H9 (cell line): ENCODE measurements at regions not wholly inside any gene's neighbourhood (a gene's known extent, or its start where the extent isn't known, plus 50 kb on each side); places are given as distances from the start of the nearest gene placed in this dataset.
A peak's percentile ranks its signal among the peaks of the same experiment; 100 is the strongest.

Source experiments
- DNase-seq: peaks from one replicate; pipeline ENCODE4 v3.0.0-alpha.2; 2017
- H2AFZ ChIP-seq: one replicate; pipeline ENCODE4 v1.6.1; 2013; ENCODE audit warnings: mild to moderate bottlenecking, low read length, control low read depth, moderate library complexity
- H2AK5ac ChIP-seq: 2 replicates; pipeline ENCODE4 v1.6.1; 2013; ENCODE audit warnings: low read length, control low read depth, mixed read lengths; ENCODE audit not compliant: insufficient read length
- H2BK120ac ChIP-seq: one replicate; pipeline ENCODE4 v1.6.1; 2013; ENCODE audit warnings: low read depth, mild to moderate bottlenecking, low read length, control low read depth, inconsistent platforms; ENCODE audit not compliant: poor library complexity, severe bottlenecking
- H2BK12ac ChIP-seq: 2 replicates; pipeline ENCODE4 v1.6.1; 2013; ENCODE audit warnings: low read length, control low read depth, mixed read lengths, low read depth; ENCODE audit not compliant: insufficient read length
- H2BK15ac ChIP-seq: 2 replicates; pipeline ENCODE4 v1.6.1; 2013; ENCODE audit warnings: low read depth, low read length, control low read depth
- H2BK20ac ChIP-seq: one replicate; pipeline ENCODE4 v1.6.1; 2013; ENCODE audit warnings: low read depth, mild to moderate bottlenecking, low read length, control low read depth, inconsistent platforms; ENCODE audit not compliant: poor library complexity, severe bottlenecking
- H2BK5ac ChIP-seq: 2 replicates; pipeline ENCODE4 v1.6.1; 2013; ENCODE audit warnings: low read length, control low read depth, mixed read lengths; ENCODE audit not compliant: insufficient read length
- H3K14ac ChIP-seq: 2 replicates; pipeline ENCODE4 v1.6.1; 2013; ENCODE audit warnings: low read length, control low read depth; ENCODE audit not compliant: insufficient read depth
- H3K18ac ChIP-seq: 2 replicates; pipeline ENCODE4 v1.6.1; 2013; ENCODE audit warnings: low read depth, mild to moderate bottlenecking, mixed read lengths, low read length, control low read depth; ENCODE audit not compliant: insufficient read length
- H3K23ac ChIP-seq: 2 replicates; pipeline ENCODE4 v1.6.1; 2013; ENCODE audit warnings: low read length, control low read depth, mixed read lengths, low read depth; ENCODE audit not compliant: insufficient read length
- H3K23me2 ChIP-seq: 2 replicates; pipeline ENCODE4 v1.6.1; 2013; ENCODE audit warnings: low read depth, mild to moderate bottlenecking, mixed read lengths, low read length, control low read depth; ENCODE audit not compliant: insufficient read length, poor library complexity, severe bottlenecking
- H3K27ac ChIP-seq: 2 replicates; pipeline ENCODE4 v1.5.1; 2013; ENCODE audit warnings: low read length, control low read depth, mixed read lengths, low read depth; ENCODE audit not compliant: insufficient read length
- H3K27me3 ChIP-seq: 2 replicates; pipeline ENCODE4 v1.6.1; 2013; ENCODE audit warnings: low read length, control low read depth, inconsistent platforms; ENCODE audit not compliant: insufficient read depth
- H3K4ac ChIP-seq: 2 replicates; pipeline ENCODE4 v1.6.1; 2013; ENCODE audit warnings: low read depth, mild to moderate bottlenecking, control low read depth, inconsistent platforms, low read length, moderate library complexity
- H3K4me1 ChIP-seq: 2 replicates; pipeline ENCODE4 v1.6.1; 2013; ENCODE audit warnings: low read length, control low read depth, inconsistent platforms; ENCODE audit not compliant: insufficient read depth
- H3K4me2 ChIP-seq: 2 replicates; pipeline ENCODE4 v1.6.1; 2013; ENCODE audit warnings: low read length, control low read depth, mixed read lengths; ENCODE audit not compliant: insufficient read length, insufficient read depth
- H3K56ac ChIP-seq: 2 replicates; pipeline ENCODE4 v1.6.1; 2013; ENCODE audit warnings: low read depth, mild to moderate bottlenecking, mixed read lengths, low read length, control low read depth; ENCODE audit not compliant: insufficient read length
- H3K79me1 ChIP-seq: 2 replicates; pipeline ENCODE4 v1.6.1; 2013; ENCODE audit warnings: low read depth, mild to moderate bottlenecking, moderate library complexity, low read length, control low read depth, inconsistent platforms; ENCODE audit not compliant: insufficient read depth, poor library complexity, severe bottlenecking
- H3K79me2 ChIP-seq: 2 replicates; pipeline ENCODE4 v1.6.1; 2013; ENCODE audit warnings: low read length, control low read depth, inconsistent platforms; ENCODE audit not compliant: insufficient read depth
- H3K9ac ChIP-seq: 2 replicates; pipeline ENCODE4 v1.6.1; 2013; ENCODE audit warnings: low read length, control low read depth, mixed read lengths; ENCODE audit not compliant: insufficient read length; ENCODE audit errors: extremely low read depth
- H3K9me3 ChIP-seq: one replicate; pipeline ENCODE4 v1.6.1; 2013; ENCODE audit warnings: low read depth, low read length, inconsistent platforms; ENCODE audit not compliant: control insufficient read depth
- H3T11ph ChIP-seq: one replicate; pipeline ENCODE4 v1.6.1; 2013; ENCODE audit warnings: mild to moderate bottlenecking, low read length, control low read depth, inconsistent platforms
- H4K20me1 ChIP-seq: one replicate; pipeline ENCODE4 v1.6.1; 2013; ENCODE audit not compliant: control insufficient read depth, insufficient read length, insufficient read depth
- H4K5ac ChIP-seq: 2 replicates; pipeline ENCODE4 v1.6.1; 2013; ENCODE audit warnings: low read depth, mild to moderate bottlenecking, mixed read lengths, low read length, control low read depth; ENCODE audit not compliant: insufficient read length
- H4K8ac ChIP-seq: replicated peaks from 2 replicates; pipeline ENCODE4 v1.6.1; 2013; ENCODE audit warnings: low read length, control low read depth, mixed read lengths, low read depth; ENCODE audit not compliant: insufficient read length
- H4K91ac ChIP-seq: 2 replicates; pipeline ENCODE4 v1.6.1; 2013; ENCODE audit warnings: low read depth, mild to moderate bottlenecking, moderate library complexity, mixed read lengths, low read length, control low read depth; ENCODE audit not compliant: insufficient read length
- H3K27ac Mint-ChIP-seq, 3 experiments: 2 replicates in 2 of 3; 3 replicates in 1 of 3; pipeline ENCODE4 v1.8.0; 2020 to 2021; ENCODE audit warnings: mixed read lengths in 3 of 3, mild to moderate bottlenecking in 1 of 3, moderate library complexity in 1 of 3
- H3K27me3 Mint-ChIP-seq: 2 replicates; pipeline ENCODE4 v1.8.0; 2021; ENCODE audit warnings: low read depth, mild to moderate bottlenecking, moderate library complexity, mixed read lengths
- H3K36me3 Mint-ChIP-seq, 3 experiments: 2 replicates in 2 of 3; 3 replicates in 1 of 3; pipeline ENCODE4 v1.8.0; 2020 to 2021; ENCODE audit warnings: low read depth in 3 of 3, mixed read lengths in 3 of 3; ENCODE audit not compliant: insufficient read depth in 1 of 3
- H3K4me1 Mint-ChIP-seq, 2 experiments: 2 replicates each; pipeline ENCODE4 v1.8.0; 2020; ENCODE audit warnings: mixed read lengths in 2 of 2
- H3K4me3 Mint-ChIP-seq, 2 experiments: 2 replicates in 1 of 2; 3 replicates in 1 of 2; pipeline ENCODE4 v1.8.0; 2020 to 2021; ENCODE audit warnings: mild to moderate bottlenecking in 2 of 2, mixed read lengths in 2 of 2, moderate library complexity in 1 of 2
- H3K9me3 Mint-ChIP-seq, 2 experiments: 2 replicates in 1 of 2; 3 replicates in 1 of 2; pipeline ENCODE4 v1.8.0; 2020; ENCODE audit warnings: mild to moderate bottlenecking in 2 of 2, mixed read lengths in 2 of 2, moderate library complexity in 1 of 2
- CTCF ChIP-seq: fragments of 200-600 bp; sonication (generic); conservative IDR thresholded peaks from 3 replicates; pipeline ENCODE4 v1.8.0; 2021; ENCODE audit warnings: antibody characterized with exemption, mild to moderate bottlenecking
- whole genome bisulfite sequencing: extraction: QIAGEN DNeasy Blood & Tissue Kit; methylation state at CpG from one replicate; pipeline ENCODE4 v1.1.7; 2013; ENCODE audit warnings: missing lambda C conversion rate, low lambda C conversion rate, mixed read lengths; ENCODE audit not compliant: insufficient read length; ENCODE audit errors: extremely low coverage; 5-methylcytosine and 5-hydroxymethylcytosine counted together

- H3K4me1 ChIP-seq, result no peaks in the 10 kb centered on the region; the same call in 1 of the 2 replicates
- no peak overlapping the region for H4K91ac ChIP-seq
- H3K9me3 ChIP-seq, result no peaks in the 10 kb centered on the region
- no peaks in the 10 kb centered on the region for H3K23me2 ChIP-seq
- no peaks in the 10 kb centered on the region for H3K36me3 Mint-ChIP-seq
- TF ChIP-seq CTCF, result no peak
- H3K4ac ChIP-seq, result no peak overlapping the region
- H3K27ac ChIP-seq, result no peak overlapping the region
- H3K14ac ChIP-seq, result no peak overlapping the region
- H4K8ac ChIP-seq, result no peak overlapping the region
- no peak overlapping the region for H2BK15ac ChIP-seq
- H3K18ac ChIP-seq, result no peak overlapping the region
- H3K4me1 Mint-ChIP-seq, result peaks cover 20 to 24% of the 10 kb centered on the region in 2 experiments
- H3K56ac ChIP-seq, result no peak overlapping the region
- no peak overlapping the region for H4K5ac ChIP-seq
- H3K27me3 Mint-ChIP-seq, result peaks cover 28% of the 10 kb centered on the region
- no peak overlapping the region for H2BK5ac ChIP-seq
- WGBS, result no CpG with 5 or more reads among the region's 3 CpGs
- no peaks in the 10 kb centered on the region; a peak in 1 of 5 replicates for H3K9me3 Mint-ChIP-seq
- no peak for DNase-seq
- no peak overlapping the region for H3K4me2 ChIP-seq
- H3T11ph ChIP-seq, result no peak overlapping the region
- peak overlapping the region in 1 of 3 experiments; percentile 45; a peak in 1 of 7 replicates for H3K27ac Mint-ChIP-seq
- no peak overlapping the region; a peak in 1 of 5 replicates for H3K4me3 Mint-ChIP-seq
- H3K27me3 ChIP-seq, result no peaks in the 10 kb centered on the region; the same call in 1 of the 2 replicates
- H3K9ac ChIP-seq, result no peak overlapping the region
- H3K79me2 ChIP-seq, result no peaks in the 10 kb centered on the region
- H2AFZ ChIP-seq, result no peak overlapping the region
- no peak overlapping the region for H2BK120ac ChIP-seq
- no peak overlapping the region for H3K23ac ChIP-seq
- no peaks in the 10 kb centered on the region for H4K20me1 ChIP-seq
- H2BK20ac ChIP-seq, result no peak overlapping the region
- no peaks in the 10 kb centered on the region for H3K79me1 ChIP-seq
- H2AK5ac ChIP-seq, result no peak overlapping the region
- H2BK12ac ChIP-seq, result no peak overlapping the region
These were observed 319.4 kb upstream of the FZD8 start for GRCh38 chr10:35961501-35961900.
